Fibroblast of skin of scalp (primary cell): ENCODE measurements at regions not wholly inside any gene's neighbourhood (a gene's known extent, or its start where the extent isn't known, plus 50 kb on each side); places are given as distances from the start of the nearest gene placed in this dataset.

Source experiments
- DNase-seq: peaks from one replicate; pipeline ENCODE4 v3.0.0-alpha.2; 2013

DNA sequence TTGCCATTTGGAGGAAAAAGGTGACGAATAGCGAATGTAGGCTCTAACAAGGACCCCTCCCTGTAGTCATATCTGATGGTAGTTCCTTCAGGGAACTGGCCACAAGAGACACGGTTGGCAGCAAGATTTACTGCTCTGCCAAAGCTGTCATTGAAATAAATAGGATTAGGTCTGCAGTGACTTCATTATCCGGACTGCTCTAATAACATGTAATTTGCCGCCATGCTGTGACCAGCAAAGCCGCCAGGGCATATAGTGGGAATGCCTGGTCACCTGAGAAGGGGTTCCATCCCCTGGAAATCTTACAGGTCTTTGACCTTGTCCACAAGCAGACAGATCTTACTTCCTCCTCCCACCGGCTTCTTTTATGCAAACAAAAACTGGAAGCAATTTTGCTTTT is 59.4 kb upstream of the LAPTM4A start:
- DNase-seq: no peak

DNA sequence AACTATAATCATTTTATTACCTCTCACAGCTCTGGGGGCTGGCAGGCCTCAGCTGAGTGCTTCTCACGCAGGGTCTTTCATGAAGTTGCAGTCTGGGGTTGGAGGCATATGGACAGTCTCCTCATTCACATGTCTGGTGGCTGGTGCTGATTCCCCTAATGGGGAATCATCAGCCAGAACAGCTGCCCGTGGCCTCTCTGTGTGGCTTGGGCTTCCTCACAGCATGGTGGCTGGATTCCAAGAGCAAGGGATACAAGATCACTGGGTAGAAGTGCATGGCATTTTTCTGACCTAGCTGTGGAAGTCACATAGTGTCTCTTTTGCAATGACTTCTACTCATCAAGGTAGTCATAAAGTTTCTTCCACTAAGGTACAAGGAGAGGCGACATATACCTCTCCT is 59.0 kb upstream of the LAPTM4A start:
- no peak for DNase-seq

- DNase-seq: no peak
Measured at GRCh38 chr2:20108655-20109396, 57.4 kb upstream of the LAPTM4A start.

DNA sequence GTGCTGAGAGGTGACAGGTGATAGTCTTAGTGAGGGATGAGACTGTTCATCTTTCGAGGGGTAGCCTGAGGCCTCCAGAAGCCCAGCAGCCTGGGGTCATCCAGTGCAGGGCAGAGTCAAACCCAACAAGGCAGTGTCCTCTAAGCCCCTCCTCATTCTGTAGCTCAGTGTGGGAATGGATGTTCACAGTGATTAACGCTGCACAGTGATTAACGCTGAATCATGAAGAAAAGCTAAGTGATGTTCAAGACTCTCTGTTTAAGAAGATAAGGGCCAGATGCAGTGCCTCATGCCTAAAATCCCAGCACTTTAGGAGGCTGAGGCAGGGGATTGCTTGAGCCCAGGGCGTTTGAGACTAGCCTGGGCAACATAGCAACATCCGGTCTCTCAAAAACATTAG is 56.3 kb upstream of the LAPTM4A start:
- DNase-seq: no peak

DNA sequence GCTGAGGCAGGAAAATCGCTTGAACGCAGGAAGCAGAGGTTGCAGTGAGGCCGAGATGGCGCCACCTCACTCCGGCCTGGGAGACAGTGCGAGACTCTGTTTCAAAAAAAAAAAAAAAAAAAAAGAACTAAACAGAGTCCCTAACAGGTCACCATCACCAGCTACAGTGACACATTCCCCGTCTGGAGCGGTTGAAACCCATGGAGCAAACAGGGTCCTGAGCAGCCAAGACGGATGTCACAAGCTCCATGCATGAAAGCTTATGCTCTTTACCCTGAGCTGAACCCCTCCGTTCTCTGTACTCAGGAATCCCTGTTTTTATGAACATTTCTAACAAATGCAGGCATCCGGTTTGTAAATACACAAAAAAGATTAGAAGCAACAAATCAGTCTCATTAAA is 55.9 kb upstream of the LAPTM4A start:
- DNase-seq: no peak

GRCh38 chr2:20106746-20107145 is 55.3 kb upstream of the LAPTM4A start:
- DNase-seq: no peak

DNA sequence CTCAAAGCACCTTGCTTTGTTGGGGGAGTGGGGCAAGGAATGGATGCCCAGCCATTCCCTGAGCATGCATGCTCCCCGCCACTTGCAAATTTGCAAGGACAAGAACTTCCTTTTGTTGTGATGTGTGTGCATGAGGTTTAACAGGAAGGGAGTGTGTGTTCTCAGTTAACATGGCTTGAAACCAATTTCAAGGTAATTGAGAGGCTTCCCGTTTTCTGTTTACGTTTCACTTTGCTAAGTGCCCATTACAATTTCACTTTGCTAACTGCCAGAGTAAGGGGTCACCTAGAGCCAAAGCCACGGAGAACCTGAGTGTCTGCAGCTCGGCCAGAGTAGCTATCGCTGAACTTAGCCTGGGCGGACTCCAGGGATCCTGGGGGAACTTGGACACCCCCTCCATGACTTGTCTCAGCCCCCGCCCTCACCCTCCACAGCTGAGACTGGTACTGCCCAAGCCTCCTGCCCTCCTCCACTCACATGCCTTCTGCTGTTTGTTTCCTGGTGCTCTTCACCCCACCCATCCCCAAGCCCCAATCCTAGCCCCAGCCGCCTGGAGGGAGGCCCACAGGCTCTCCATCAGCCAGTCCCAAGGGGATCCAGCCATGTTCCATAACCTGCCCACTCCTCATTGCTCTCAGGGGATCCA is 53.6 kb upstream of the LAPTM4A start:
- no peak for DNase-seq

- peak; percentile 53 for DNase-seq
Measured at GRCh38 chr2:20103530-20103929, 52.1 kb upstream of the LAPTM4A start.
